HEK293 (cell line): ENCODE measurements at regions not wholly inside any gene's neighbourhood (a gene's known extent, or its start where the extent isn't known, plus 50 kb on each side); places are given as distances from the start of the nearest gene placed in this dataset.

ENCODE experiments used
- CTCF ChIA-PET: fragments of 350-600 bp; formaldehyde crosslinking; extraction: SDS; loops from one replicate; lab custom pipeline; 2021; ENCODE audit warnings: antibody characterized with exemption; lab: Yijun Ruan, JAX
- POLR2A ChIA-PET: fragments of 300-600 bp; formaldehyde crosslinking; extraction: SDS; loops from one replicate; lab custom pipeline; 2020; ENCODE audit warnings: antibody characterized with exemption, inconsistent platforms; lab: Yijun Ruan, JAX
- H3K27ac ChIP-seq: fragments of 200-500 bp; sonication (Bioruptor generic); 2 replicates; pipeline ENCODE4 v1.5.1; 2014; ENCODE audit warnings: low read depth, low read length, control low read depth, inconsistent platforms; ENCODE audit errors: extremely low read depth
- H3K36me3 ChIP-seq, 2 experiments: fragments of 200-500 bp in 1 of 2; sonication (Bioruptor generic) in 1 of 2; 1 replicate in 1 of 2; 2 replicates in 1 of 2; pipeline ENCODE4 v1.5.1; 2014 to 2017; ENCODE audit warnings: inconsistent platforms in 2 of 2, low read length in 2 of 2; ENCODE audit not compliant: control insufficient read depth in 2 of 2, insufficient read depth in 1 of 2
- H3K4me1 ChIP-seq: fragments of 200-500 bp; sonication (Bioruptor generic); 2 replicates; pipeline ENCODE4 v1.5.1; 2014; ENCODE audit warnings: mild to moderate bottlenecking, low read length, inconsistent platforms; ENCODE audit not compliant: control insufficient read depth, insufficient read depth
- H3K4me3 ChIP-seq: 2 replicates; pipeline ENCODE4 v1.5.1; 2011; ENCODE audit warnings: low read depth, mild to moderate bottlenecking, control low read depth, low read length, moderate library complexity
- H3K9me3 ChIP-seq: fragments of 200-500 bp; sonication (Bioruptor generic); 2 replicates; pipeline ENCODE4 v1.5.1; 2014; ENCODE audit warnings: low read depth, low read length, inconsistent platforms; ENCODE audit not compliant: control insufficient read depth, insufficient read depth
- INSM2 ChIP-seq: fragments of 450-650 bp; formaldehyde crosslinking; IDR thresholded peaks from 2 replicates; pipeline ENCODE4 v1.5.1; 2016; ENCODE audit warnings: missing biosample characterization, missing genetic modification characterization
- KLF9 ChIP-seq: fragments of 450-650 bp; formaldehyde crosslinking; IDR thresholded peaks from 2 replicates; pipeline ENCODE4 v1.5.1; 2016; ENCODE audit warnings: missing biosample characterization, missing genetic modification characterization, low read depth
- OSR2 ChIP-seq: fragments of 450-650 bp; formaldehyde crosslinking; IDR thresholded peaks from 2 replicates; pipeline ENCODE4 v1.5.1; 2016; ENCODE audit warnings: missing biosample characterization, missing genetic modification characterization
- PRDM6 ChIP-seq: fragments of 450-650 bp; formaldehyde crosslinking; IDR thresholded peaks from 2 replicates; pipeline ENCODE4 v1.5.1; 2017; ENCODE audit warnings: missing biosample characterization, missing genetic modification characterization
- SP2 ChIP-seq: fragments of 450-650 bp; formaldehyde crosslinking; IDR thresholded peaks from 2 replicates; pipeline ENCODE4 v1.5.1; 2016; ENCODE audit warnings: missing biosample characterization, missing genetic modification characterization
- WT1 ChIP-seq: fragments of 450-650 bp; formaldehyde crosslinking; IDR thresholded peaks from 2 replicates; pipeline ENCODE4 v1.5.1; 2016; ENCODE audit warnings: missing biosample characterization, missing genetic modification characterization
- ZBTB17 ChIP-seq: fragments of 450-650 bp; formaldehyde crosslinking; IDR thresholded peaks from 2 replicates; pipeline ENCODE4 v1.5.1; 2016; ENCODE audit warnings: missing biosample characterization, missing genetic modification characterization
- ZNF132 ChIP-seq: fragments of 450-650 bp; formaldehyde crosslinking; IDR thresholded peaks from 2 replicates; pipeline ENCODE4 v1.5.1; 2017; ENCODE audit warnings: missing biosample characterization, missing genetic modification characterization, borderline replicate concordance
- ZNF248 ChIP-seq: fragments of 450-650 bp; formaldehyde crosslinking; IDR thresholded peaks from 2 replicates; pipeline ENCODE4 v1.5.1; 2017; ENCODE audit warnings: missing biosample characterization, missing genetic modification characterization
- ZNF354C ChIP-seq: fragments of 450-650 bp; formaldehyde crosslinking; IDR thresholded peaks from 2 replicates; pipeline ENCODE4 v1.5.1; 2016; ENCODE audit warnings: missing biosample characterization, missing genetic modification characterization, low read depth, borderline replicate concordance
- ZNF362 ChIP-seq: fragments of 450-650 bp; formaldehyde crosslinking; IDR thresholded peaks from 2 replicates; pipeline ENCODE4 v1.5.1; 2016; ENCODE audit warnings: missing biosample characterization, missing genetic modification characterization
- ZNF423 ChIP-seq: fragments of 450-650 bp; formaldehyde crosslinking; IDR thresholded peaks from 2 replicates; pipeline ENCODE4 v1.5.1; 2016; ENCODE audit warnings: missing biosample characterization, missing genetic modification characterization
- ZNF449 ChIP-seq: fragments of 450-650 bp; formaldehyde crosslinking; IDR thresholded peaks from 2 replicates; pipeline ENCODE4 v1.5.1; 2017; ENCODE audit warnings: missing biosample characterization, mild to moderate bottlenecking, missing genetic modification characterization, moderate library complexity
- ZNF514 ChIP-seq: fragments of 450-650 bp; formaldehyde crosslinking; IDR thresholded peaks from 2 replicates; pipeline ENCODE4 v1.5.1; 2016; ENCODE audit warnings: missing biosample characterization, missing genetic modification characterization
- ZNF544 ChIP-seq: fragments of 450-650 bp; formaldehyde crosslinking; IDR thresholded peaks from 2 replicates; pipeline ENCODE4 v1.5.0; 2017; ENCODE audit warnings: missing biosample characterization, missing genetic modification characterization
- ZNF596 ChIP-seq: fragments of 450-650 bp; IDR thresholded peaks from 2 replicates; pipeline ENCODE4 v1.5.0; 2018; ENCODE audit warnings: missing biosample characterization, mild to moderate bottlenecking, missing genetic modification characterization, moderate library complexity
- TF ChIP-seq, protein P1 (sequence below): fragments of 450-650 bp; formaldehyde crosslinking; conservative IDR thresholded peaks from 2 replicates; pipeline ENCODE4 v1.5.1; 2016; ENCODE audit warnings: low read depth, missing biosample characterization, missing genetic modification characterization
- TF ChIP-seq, protein P2 (sequence below): fragments of 450-650 bp; formaldehyde crosslinking; IDR thresholded peaks from 2 replicates; pipeline ENCODE4 v1.5.1; 2016; ENCODE audit warnings: missing biosample characterization, missing genetic modification characterization, borderline replicate concordance

DNA sequence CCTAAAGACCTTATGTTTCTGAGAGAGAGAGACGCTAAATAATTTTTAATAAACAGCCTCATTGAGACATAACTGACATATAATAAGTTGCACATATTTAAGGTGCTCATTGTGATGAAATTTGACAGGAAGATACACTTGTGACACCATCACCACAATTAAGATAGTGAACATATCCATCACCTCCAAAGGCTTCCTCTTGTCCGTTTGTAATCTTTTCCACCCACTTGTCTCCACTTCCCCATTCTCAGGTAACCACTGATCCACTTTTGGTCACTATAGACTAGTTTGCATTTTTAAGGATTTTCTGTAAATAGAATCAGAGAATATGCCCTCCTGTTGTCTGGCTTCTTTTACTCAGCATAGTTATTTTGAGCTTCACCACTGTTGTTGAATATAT, 195.1 kb upstream of the WDR11 start:
- POLR2A ChIA-PET = no interaction called here
- CTCF ChIA-PET = interaction anchor here (0.6 kb wide), 1 partner anchor 151 kb away, joined by 3 read pairs; no protein-coding TSS in a partner anchor
- H3K27ac ChIP-seq = no peak overlapping the region
- H3K9me3 ChIP-seq = no peaks in the 10 kb centered on the region
- H3K4me3 ChIP-seq = no peak overlapping the region
- no peaks in the 10 kb centered on the region for H3K36me3 ChIP-seq
- no peaks in the 10 kb centered on the region for H3K4me1 ChIP-seq
- no peak for TF ChIP-seq ZNF514
- no peak for TF ChIP-seq ZNF354C (tag by site-specific recombination)
- no peak for TF ChIP-seq OSR2 (tag by site-specific recombination)
- TF ChIP-seq INSM2 (tag by site-specific recombination) = no peak
- TF ChIP-seq ZNF248 (tag by site-specific recombination) = no peak
- TF ChIP-seq ZNF544 (tag by site-specific recombination) = no peak
- no peak for TF ChIP-seq ZNF596 (tag by site-specific recombination)
- TF ChIP-seq PRDM6 = no peak
- TF ChIP-seq, protein P1, sequence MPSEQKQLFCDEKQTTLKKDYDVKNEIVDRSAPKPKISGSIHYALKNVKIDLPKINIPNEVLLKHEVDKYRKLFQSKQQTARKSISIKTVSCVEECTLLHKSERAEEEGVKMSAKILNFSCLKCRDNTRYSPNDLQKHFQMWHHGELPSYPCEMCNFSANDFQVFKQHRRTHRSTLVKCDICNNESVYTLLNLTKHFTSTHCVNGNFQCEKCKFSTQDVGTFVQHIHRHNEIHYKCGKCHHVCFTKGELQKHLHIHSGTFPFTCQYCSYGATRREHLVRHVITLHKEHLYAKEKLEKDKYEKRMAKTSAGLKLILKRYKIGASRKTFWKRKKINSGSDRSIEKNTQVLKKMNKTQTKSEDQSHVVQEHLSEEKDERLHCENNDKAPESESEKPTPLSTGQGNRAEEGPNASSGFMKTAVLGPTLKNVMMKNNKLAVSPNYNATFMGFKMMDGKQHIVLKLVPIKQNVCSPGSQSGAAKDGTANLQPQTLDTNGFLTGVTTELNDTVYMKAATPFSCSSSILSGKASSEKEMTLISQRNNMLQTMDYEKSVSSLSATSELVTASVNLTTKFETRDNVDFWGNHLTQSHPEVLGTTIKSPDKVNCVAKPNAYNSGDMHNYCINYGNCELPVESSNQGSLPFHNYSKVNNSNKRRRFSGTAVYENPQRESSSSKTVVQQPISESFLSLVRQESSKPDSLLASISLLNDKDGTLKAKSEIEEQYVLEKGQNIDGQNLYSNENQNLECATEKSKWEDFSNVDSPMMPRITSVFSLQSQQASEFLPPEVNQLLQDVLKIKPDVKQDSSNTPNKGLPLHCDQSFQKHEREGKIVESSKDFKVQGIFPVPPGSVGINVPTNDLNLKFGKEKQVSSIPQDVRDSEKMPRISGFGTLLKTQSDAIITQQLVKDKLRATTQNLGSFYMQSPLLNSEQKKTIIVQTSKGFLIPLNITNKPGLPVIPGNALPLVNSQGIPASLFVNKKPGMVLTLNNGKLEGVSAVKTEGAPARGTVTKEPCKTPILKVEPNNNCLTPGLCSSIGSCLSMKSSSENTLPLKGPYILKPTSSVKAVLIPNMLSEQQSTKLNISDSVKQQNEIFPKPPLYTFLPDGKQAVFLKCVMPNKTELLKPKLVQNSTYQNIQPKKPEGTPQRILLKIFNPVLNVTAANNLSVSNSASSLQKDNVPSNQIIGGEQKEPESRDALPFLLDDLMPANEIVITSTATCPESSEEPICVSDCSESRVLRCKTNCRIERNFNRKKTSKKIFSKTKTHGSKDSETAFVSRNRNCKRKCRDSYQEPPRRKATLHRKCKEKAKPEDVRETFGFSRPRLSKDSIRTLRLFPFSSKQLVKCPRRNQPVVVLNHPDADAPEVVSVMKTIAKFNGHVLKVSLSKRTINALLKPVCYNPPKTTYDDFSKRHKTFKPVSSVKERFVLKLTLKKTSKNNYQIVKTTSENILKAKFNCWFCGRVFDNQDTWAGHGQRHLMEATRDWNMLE (tag by site-specific recombination) = no peak
- TF ChIP-seq, protein P2, sequence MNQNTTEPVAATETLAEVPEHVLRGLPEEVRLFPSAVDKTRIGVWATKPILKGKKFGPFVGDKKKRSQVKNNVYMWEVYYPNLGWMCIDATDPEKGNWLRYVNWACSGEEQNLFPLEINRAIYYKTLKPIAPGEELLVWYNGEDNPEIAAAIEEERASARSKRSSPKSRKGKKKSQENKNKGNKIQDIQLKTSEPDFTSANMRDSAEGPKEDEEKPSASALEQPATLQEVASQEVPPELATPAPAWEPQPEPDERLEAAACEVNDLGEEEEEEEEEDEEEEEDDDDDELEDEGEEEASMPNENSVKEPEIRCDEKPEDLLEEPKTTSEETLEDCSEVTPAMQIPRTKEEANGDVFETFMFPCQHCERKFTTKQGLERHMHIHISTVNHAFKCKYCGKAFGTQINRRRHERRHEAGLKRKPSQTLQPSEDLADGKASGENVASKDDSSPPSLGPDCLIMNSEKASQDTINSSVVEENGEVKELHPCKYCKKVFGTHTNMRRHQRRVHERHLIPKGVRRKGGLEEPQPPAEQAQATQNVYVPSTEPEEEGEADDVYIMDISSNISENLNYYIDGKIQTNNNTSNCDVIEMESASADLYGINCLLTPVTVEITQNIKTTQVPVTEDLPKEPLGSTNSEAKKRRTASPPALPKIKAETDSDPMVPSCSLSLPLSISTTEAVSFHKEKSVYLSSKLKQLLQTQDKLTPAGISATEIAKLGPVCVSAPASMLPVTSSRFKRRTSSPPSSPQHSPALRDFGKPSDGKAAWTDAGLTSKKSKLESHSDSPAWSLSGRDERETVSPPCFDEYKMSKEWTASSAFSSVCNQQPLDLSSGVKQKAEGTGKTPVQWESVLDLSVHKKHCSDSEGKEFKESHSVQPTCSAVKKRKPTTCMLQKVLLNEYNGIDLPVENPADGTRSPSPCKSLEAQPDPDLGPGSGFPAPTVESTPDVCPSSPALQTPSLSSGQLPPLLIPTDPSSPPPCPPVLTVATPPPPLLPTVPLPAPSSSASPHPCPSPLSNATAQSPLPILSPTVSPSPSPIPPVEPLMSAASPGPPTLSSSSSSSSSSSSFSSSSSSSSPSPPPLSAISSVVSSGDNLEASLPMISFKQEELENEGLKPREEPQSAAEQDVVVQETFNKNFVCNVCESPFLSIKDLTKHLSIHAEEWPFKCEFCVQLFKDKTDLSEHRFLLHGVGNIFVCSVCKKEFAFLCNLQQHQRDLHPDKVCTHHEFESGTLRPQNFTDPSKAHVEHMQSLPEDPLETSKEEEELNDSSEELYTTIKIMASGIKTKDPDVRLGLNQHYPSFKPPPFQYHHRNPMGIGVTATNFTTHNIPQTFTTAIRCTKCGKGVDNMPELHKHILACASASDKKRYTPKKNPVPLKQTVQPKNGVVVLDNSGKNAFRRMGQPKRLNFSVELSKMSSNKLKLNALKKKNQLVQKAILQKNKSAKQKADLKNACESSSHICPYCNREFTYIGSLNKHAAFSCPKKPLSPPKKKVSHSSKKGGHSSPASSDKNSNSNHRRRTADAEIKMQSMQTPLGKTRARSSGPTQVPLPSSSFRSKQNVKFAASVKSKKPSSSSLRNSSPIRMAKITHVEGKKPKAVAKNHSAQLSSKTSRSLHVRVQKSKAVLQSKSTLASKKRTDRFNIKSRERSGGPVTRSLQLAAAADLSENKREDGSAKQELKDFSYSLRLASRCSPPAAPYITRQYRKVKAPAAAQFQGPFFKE (tag by site-specific recombination) = no peak
- TF ChIP-seq ZNF423 (tag by site-specific recombination) = no peak
- no peak for TF ChIP-seq SP2
- no peak for TF ChIP-seq ZNF362 (tag by site-specific recombination)
- TF ChIP-seq ZNF449 = no peak
- no peak for TF ChIP-seq WT1 (tag by site-specific recombination)
- no peak for TF ChIP-seq ZBTB17 (tag by site-specific recombination)
- TF ChIP-seq KLF9 (tag by site-specific recombination) = no peak
- no peak for TF ChIP-seq ZNF132
